ENCODE measurements at regions not wholly inside any gene's neighbourhood (a gene's known extent, or its start where the extent isn't known, plus 50 kb on each side); places are given as distances from the start of the nearest gene placed in this dataset.

DNA sequence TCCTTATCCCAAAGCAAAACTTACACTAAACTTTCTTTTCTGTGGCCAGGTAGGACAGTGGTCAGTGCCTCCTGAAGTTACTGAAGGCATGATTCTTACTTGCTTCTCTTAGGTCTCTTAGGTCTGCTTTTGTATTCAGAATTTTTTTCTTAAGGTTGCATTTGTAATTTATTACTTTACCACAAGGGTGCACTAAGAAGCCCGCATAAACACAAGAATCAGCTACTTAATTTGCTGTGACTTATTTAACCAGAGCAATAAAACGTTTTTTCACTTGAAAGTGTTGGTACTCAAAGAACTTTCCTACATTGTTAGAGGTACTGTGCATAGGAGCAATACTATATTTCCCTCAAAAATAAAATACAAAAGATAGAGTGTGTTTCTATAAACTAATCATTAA is 75.4 kb upstream of the LAMA2 start:
- TF ChIP-seq POLR2A (IDR thresholded peaks at IDR 0.05; ENCODE audit: low read depth, low read length), result no peak
- TF ChIP-seq POLR2AphosphoS5 (IDR thresholded peaks at IDR 0.05; ENCODE audit: low read depth, low read length), result no peak
